Activated CD4-positive, alpha-beta T cell treated with anti-CD3 and anti-CD28 coated beads for 4 hours (primary cell): ENCODE measurements at regions not wholly inside any gene's neighbourhood (a gene's known extent, or its start where the extent isn't known, plus 50 kb on each side); places are given as distances from the start of the nearest gene placed in this dataset.

Experiments used
- DNase-seq, 2 donors: peaks; one replicate each; pipeline ENCODE4 v3.0.0-alpha.2; 2020

GRCh38 chr14:98227000-98227726 lies 1044.8 kb downstream of the BCL11B start:
- peak; percentile 29 to 34 for DNase-seq

GRCh38 chr14:98227727-98228111 lies 1044.3 kb downstream of the BCL11B start:
- no peak for DNase-seq

DNA sequence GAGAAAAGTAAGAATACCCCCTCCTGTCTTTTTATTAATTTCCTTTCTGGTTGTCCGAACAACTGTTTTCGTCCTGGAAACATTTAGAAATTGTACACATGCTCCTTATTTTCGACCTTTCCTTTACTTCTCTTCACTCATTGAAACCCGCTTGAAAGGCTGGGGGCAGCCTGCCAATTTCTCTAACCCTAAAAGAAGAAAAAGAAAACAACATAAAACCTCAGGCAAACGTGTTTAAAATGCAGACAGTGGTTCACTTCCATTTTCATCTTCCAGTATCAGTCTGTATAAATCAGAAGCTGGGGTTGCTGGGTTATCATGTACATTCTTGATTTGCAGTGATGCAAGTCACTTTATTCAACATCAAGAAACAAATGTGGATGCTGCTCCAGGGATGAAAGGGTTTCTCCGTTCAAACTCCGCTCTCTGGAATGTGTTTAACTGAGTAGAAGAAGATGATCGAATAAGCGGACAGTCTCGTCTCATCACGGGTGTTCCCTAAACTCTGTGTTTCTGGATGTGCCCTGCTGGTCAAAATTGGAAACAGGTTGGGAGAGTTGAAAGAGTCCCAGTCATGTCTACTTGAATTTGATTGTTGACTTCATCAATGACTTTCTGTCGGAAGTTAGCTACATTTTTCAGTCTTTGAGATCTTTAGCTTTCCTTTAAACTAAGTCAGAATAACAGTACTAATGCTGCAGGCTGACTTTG lies 1042.2 kb downstream of the BCL11B start:
- peak in 1 of 2 donors; percentile 14 for DNase-seq

DNA sequence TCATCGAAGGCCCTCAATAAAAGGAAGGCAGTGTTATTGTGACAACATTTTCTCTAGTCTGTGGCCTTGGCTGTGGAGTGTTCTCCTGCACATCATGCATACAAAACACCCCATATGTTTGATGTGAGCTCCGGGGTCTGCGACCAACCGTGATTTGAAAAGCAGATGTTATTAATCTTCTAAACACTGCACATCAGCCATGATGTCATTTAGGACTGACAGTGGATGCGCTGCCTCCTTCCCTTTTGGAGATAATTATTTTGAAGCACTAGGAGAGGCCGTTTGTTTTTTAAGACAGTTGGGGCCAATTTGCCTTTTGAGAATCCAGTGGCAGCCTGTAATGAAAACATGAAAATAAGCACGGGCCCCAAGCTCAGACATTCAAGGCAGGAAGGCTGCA lies 1041.6 kb downstream of the BCL11B start:
- no peak for DNase-seq

- DNase-seq, result no peak
These were observed 1040.8 kb downstream of the BCL11B start for GRCh38 chr14:98231210-98231609.

DNA sequence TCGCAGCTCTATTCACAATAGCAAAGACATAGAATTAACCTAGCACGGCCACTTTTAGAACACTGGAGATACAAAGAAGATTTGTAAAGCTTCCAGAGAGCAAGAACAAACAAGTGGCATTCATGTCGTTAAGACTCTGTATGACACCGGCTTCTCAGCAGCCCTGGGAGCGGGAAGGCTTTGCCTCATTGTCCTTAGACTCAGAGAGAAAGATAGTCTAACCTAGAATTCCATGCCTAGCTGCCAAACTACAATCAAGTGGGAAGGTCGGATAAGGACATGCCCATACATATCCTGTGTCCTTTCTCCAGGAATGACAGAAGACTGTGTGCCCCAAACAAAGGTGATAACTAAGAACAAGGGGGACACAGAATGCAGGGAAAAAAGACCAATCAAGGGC lies 1038.3 kb downstream of the BCL11B start:
- no peak for DNase-seq

GRCh38 chr14:98234208-98234607 lies 1037.8 kb downstream of the BCL11B start:
- DNase-seq, result no peak

DNA sequence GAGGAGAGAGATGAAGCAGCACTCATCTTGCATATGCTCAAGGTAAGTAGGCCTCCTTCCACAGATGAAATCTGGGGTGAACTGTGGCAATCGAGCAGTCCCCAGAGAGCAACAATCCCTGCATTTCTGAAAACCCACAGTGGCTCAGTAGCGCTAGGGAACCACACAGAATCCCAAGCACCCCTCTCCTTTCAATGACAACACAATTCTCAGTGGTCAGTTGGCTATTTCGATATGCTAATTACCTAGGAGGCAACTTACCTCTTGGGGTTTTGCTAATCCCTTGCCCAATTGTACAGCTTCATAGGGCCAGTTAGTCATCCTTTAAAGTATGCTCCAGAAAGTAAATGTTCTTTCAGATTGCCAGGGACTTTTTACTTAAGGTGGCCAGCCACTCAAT lies 1035.7 kb downstream of the BCL11B start:
- no peak for DNase-seq

GRCh38 chr14:98237939-98238338 lies 1034.1 kb downstream of the BCL11B start:
- no peak for DNase-seq

GRCh38 chr14:98240376-98240775 lies 1031.6 kb downstream of the BCL11B start:
- DNase-seq, result no peak

DNA sequence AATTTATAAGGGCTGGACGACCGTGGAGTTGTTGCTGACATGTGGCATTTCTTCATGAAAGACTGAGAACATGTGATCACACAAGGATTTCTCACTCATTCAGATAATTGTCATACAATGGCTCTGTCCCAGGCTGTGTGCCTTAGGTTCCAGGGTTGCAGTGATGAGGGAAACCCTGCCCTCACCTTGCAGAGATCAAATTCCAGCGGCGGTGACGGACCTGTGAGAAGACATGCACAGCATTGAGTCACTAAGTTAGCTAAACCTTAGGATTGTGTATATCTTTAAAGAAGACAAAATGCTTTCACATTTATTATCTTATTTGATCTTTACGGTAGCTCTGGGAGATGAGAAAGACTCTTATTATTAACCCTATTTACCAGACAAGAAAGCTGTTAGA lies 1029.1 kb downstream of the BCL11B start:
- no peak for DNase-seq

DNA sequence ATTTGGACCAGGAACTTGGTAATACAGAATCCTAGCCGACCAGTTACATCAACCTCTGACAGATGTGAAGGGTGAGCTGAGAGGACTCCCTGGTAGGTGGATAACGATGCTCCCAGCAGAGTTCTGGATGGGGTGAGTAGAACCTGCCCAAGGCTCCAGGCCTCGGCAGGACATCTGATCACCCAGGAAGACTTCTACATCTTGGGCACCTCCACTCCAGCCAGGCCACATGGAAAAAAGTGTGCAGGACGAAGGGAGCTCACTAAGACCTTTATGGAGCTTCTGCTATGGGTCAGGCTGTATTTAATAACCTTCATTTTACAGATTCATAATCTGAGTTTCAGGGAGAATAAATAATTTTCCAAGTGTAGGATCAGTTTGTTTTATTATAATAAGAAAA lies 1028.7 kb downstream of the BCL11B start:
- no peak for DNase-seq

GRCh38 chr14:98244162-98244948 lies 1027.6 kb downstream of the BCL11B start:
- DNase-seq, result no peak

DNA sequence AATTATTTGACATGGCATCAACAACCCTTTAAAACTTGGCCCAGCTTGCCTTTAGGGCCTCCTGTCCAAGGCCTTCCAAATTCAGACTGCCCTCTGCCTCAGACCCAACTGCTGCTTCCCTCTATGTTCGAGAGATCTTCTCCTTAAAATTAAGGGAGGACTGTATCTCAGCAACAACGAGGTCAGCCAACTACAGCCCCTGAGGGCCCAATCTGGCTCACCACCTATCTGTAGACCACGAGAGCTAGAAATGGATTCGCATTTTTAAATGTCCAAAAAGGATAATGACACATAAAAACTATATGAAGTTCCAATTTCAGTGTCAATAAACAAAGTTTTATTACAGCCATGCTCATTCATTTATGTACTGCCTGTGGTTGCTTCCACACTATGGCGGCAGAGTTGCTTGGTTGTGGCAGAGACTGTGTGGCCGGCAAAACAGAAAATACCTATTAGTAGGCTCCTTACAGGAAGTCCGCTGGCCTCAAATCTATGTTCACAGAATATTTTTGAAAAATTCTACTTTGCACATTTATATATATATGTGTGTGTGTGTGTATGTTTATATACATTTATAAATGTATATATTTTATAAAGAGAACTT lies 1026.9 kb downstream of the BCL11B start:
- DNase-seq, result no peak

DNA sequence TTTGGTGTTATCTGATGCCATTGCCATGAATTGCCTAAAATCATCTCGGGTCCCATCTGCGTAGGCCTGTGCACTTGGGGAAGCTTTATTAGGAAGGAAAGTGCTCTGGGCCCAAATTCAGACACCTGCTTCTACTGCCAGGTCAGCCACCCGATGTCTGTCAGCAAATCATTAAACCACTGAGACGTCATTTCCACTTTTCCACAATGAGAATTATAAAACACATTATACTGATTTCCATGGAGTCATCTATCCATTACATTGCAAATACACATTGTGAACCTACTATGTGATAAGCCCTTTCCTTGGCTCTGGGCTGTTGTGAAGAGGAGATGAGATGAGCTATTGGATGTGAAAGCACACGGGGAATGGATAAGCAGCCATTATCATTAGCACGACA lies 1022.9 kb downstream of the BCL11B start:
- DNase-seq, result no peak

- DNase-seq, result no peak
These were observed 1022.5 kb downstream of the BCL11B start for GRCh38 chr14:98249476-98249875.

DNA sequence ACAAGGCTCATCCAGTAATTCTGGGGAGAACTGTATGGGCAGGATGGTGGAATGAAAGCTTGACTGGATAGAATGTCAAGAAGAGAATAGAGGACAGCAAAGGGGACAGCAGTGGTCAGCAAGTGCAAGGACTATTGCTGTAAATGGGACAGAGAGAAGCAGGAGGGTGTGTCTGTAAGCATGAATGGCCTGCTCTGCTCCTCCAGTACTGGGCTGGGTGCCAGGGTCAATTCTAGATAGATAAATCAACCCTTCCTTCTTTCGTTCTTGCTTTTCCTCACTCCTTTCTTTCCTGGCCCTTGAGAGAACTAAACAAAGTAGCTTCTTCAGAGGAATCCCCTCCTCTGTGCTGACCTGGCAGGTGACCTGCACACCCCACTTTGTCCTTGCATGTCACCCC lies 1019.2 kb downstream of the BCL11B start:
- DNase-seq, result no peak

DNA sequence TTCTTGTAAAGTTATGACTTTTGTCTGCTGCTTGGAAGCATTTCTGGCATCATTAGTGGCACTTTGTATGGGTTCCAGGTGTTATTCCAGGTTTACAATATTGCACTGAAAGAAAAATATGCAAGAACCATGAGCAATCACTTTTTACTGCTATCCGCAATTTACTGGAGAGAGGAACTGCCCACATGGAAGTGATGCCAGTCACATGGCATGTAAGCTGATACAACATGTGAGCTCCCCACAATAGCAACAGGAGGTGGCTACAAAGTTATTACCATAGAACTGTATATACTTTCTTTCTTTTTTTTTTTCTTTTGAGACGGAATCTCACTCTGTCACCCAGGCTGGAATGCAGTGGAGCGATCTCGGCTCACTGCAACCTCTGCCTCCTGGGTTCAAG lies 1012.1 kb downstream of the BCL11B start:
- no peak for DNase-seq

DNA sequence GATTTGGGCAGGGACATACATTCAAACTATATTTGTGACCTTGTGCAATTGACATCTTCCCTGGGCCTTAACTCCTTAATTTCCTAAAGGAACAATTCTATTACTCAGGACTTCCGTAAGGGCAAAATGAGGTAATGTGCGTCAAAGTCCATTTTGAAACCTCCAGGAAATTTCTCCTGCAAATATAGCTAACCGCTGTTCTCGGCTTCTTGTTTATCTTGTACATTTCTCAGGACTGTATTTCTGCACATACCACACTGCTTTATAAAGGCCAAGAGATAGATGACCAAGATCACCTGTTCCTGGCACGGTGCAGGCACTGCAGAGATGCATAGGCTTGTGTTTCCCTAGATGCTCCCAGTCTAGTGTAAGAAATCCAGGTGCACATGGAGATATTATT lies 1009.4 kb downstream of the BCL11B start:
- no peak for DNase-seq

DNA sequence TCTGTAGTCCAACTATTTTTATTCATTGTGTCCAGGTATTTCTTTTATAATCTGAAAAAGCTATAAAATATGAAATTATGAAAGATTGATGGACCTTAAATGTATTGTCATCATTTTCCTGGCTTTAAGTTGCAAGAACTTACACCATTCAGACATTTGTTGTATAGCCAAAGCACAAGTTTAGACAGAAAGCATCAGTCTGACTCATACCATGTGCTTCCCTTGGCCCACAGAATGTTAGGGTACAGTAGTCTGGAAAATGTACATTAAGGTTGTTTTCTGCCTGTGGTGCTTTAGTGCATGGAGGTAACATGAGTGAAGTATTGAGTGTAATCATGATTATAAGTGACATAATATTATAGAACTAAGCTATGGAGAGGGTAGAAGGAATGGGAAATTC lies 1002.5 kb downstream of the BCL11B start:
- no peak for DNase-seq

DNA sequence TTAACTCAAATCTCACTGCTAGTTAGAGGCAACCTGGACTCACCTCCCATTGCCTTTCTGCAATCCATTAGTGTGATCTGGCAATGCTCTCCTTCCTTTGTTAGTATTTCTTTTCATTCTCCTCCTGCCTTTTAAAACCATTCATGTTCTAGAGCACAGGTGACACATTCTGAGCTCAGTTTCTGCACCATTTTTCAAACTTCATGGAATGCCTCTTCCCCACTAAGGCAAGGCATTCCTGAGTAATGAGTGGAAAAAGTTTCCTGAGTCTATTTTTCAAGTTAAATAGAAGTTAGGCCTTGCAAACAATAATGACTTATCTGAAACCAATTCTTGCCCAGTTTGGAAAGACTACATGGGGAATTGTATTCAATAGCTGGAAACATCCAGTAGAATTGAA lies 1001.8 kb downstream of the BCL11B start:
- DNase-seq, result no peak

DNA sequence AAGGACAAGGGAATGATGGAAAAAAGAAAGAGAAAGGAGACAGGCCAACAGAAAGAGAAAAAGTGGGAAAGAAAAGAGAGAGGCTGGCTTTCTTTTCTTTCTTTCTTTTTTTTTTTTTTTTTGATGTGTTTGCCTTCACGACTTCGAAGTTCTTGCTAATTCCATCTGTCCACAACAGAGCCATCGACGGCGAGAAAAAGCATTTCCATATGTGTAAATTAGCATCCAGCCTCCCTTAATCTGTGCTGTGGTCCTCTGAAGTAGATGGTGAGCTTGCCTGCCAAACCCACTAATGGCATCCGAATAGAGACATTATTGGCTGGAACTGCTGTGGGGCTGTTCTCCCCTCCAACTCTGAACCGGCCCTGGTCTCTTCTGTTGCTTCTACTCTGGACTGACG lies 997.4 kb downstream of the BCL11B start:
- no peak for DNase-seq

- DNase-seq, result no peak
These were observed 993.2 kb downstream of the BCL11B start for GRCh38 chr14:98278800-98279199.

DNA sequence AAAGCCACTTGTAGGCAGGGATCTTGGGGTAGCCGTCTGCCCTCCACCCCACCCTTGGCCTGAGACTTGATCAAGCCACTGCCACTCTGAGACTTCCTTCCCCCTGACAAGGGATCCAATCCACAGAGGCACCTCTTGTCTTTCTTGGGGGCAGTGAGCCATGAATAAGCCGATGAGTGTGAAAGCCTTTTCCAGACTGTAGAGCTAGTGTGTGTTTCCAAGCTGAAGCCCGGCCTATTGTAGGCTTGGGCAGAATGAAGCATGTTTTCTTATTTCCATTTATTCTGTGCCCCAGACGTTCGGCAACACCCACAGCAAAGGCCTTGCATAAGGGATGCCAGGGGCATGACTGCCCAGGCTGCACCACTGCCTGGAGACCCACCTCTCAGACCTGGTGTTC lies 991.6 kb downstream of the BCL11B start:
- DNase-seq, result no peak
